ENCODE measurements at regions not wholly inside any gene's neighbourhood (a gene's known extent, or its start where the extent isn't known, plus 50 kb on each side); places are given as distances from the start of the nearest gene placed in this dataset.

GRCh38 chr17:36672403-36672918 is 71.1 kb downstream of the MRM1 start:
- H3K9ac ChIP-seq (ENCODE audit: low read length) = no peak overlapping the region
- no peaks in the 10 kb centered on the region for H3K4me1 ChIP-seq (ENCODE audit: insufficient read depth, low read length)
- Mint-ChIP-seq H3K4me1 (ENCODE audit: low read depth, unreplicated experiment) (no peaks in the 10 kb centered on the region), H3K4me3 (ENCODE audit: unreplicated experiment) (no peak overlapping the region), H3K27me3 (ENCODE audit: low read depth, unreplicated experiment) (peaks cover 36% of the 10 kb centered on the region), H3K36me3 (ENCODE audit: low read depth, unreplicated experiment) (no peaks in the 10 kb centered on the region), H3K27ac (ENCODE audit: unreplicated experiment) (no peak overlapping the region), H3K9me3 (ENCODE audit: unreplicated experiment) (peaks cover 2% of the 10 kb centered on the region)
- no peak overlapping the region for H3K27ac ChIP-seq (ENCODE audit: low read depth, low read length)
- no peaks in the 10 kb centered on the region for H3K9me3 ChIP-seq (ENCODE audit: insufficient read depth, low read depth, low read length)
- H3K27me3 ChIP-seq (ENCODE audit: insufficient read depth, low read length) = peaks cover 20% of the 10 kb centered on the region
- no peaks in the 10 kb centered on the region for H3K36me3 ChIP-seq (ENCODE audit: insufficient read depth, low read length)
- FAIRE-seq (no peak), DNase-seq (ENCODE audit: low read depth) (no peak)
- H3K4me3 ChIP-seq (ENCODE audit: insufficient read depth, low read depth, low read length) = no peak overlapping the region
- no peak overlapping the region for H2AFZ ChIP-seq (ENCODE audit: low read depth, low read length)
- no peaks in the 10 kb centered on the region for H3K79me2 ChIP-seq (ENCODE audit: insufficient read depth, low read length)
- H3K4me2 ChIP-seq (ENCODE audit: low read length) = no peak overlapping the region
- TF ChIP-seq EZH2 (IDR thresholded peaks at IDR 0.05; ENCODE audit: insufficient read depth, low read length) = no peak
- no peaks in the 10 kb centered on the region for H4K20me1 ChIP-seq (ENCODE audit: insufficient read depth, low read length)

GRCh38 chr17:36673068-36673467 is 71.7 kb downstream of the MRM1 start:
- H3K36me3 Mint-ChIP-seq (ENCODE audit: low read depth, unreplicated experiment) = no peaks in the 10 kb centered on the region
- peaks cover 2% of the 10 kb centered on the region for H3K9me3 Mint-ChIP-seq (ENCODE audit: unreplicated experiment)
- H3K4me1 Mint-ChIP-seq (ENCODE audit: low read depth, unreplicated experiment) = peaks cover 2% of the 10 kb centered on the region

GRCh38 chr17:36673637-36674277 is 72.4 kb downstream of the MRM1 start:
- no peaks in the 10 kb centered on the region for H3K36me3 ChIP-seq (ENCODE audit: insufficient read depth, low read length)
- no peak overlapping the region for H3K9ac ChIP-seq (ENCODE audit: low read length)
- H3K4me3 Mint-ChIP-seq (ENCODE audit: unreplicated experiment) = no peak overlapping the region
- peaks cover 43% of the 10 kb centered on the region for H3K27me3 Mint-ChIP-seq (ENCODE audit: low read depth, unreplicated experiment)
- no peak overlapping the region for H2AFZ ChIP-seq (ENCODE audit: low read depth, low read length)
- DNase-seq (ENCODE audit: low read depth) (no peak), FAIRE-seq (no peak)
- H3K27ac Mint-ChIP-seq (ENCODE audit: unreplicated experiment) = no peak overlapping the region
- H3K36me3 Mint-ChIP-seq (ENCODE audit: low read depth, unreplicated experiment) = no peaks in the 10 kb centered on the region
- no peaks in the 10 kb centered on the region for H4K20me1 ChIP-seq (ENCODE audit: insufficient read depth, low read length)
- H3K4me1 Mint-ChIP-seq (ENCODE audit: low read depth, unreplicated experiment) = peaks cover 3% of the 10 kb centered on the region
- peaks cover 15% of the 10 kb centered on the region for H3K27me3 ChIP-seq (ENCODE audit: insufficient read depth, low read length)
- H3K4me1 ChIP-seq (ENCODE audit: insufficient read depth, low read length) = no peaks in the 10 kb centered on the region
- H3K79me2 ChIP-seq (ENCODE audit: insufficient read depth, low read length) = no peaks in the 10 kb centered on the region
- no peak for TF ChIP-seq EZH2 (IDR thresholded peaks at IDR 0.05; ENCODE audit: insufficient read depth, low read length)
- no peak for TF ChIP-seq CTCF (IDR thresholded peaks at IDR 0.05; ENCODE audit: insufficient read depth, low read depth, low read length)
- no peak overlapping the region for H3K4me2 ChIP-seq (ENCODE audit: low read length)
- H3K4me3 ChIP-seq (ENCODE audit: insufficient read depth, low read depth, low read length) = no peak overlapping the region
- no peaks in the 10 kb centered on the region for H3K9me3 ChIP-seq (ENCODE audit: insufficient read depth, low read depth, low read length)
- no peak overlapping the region for H3K27ac ChIP-seq (ENCODE audit: low read depth, low read length)
- H3K9me3 Mint-ChIP-seq (ENCODE audit: unreplicated experiment) = peaks cover 2% of the 10 kb centered on the region

More at GRCh38 chr17:36673068-36673467, 71.7 kb downstream of the MRM1 start:
- Histone ChIP-seq H4K20me1 (ENCODE audit: insufficient read depth, low read length) (no peaks in the 10 kb centered on the region), H3K79me2 (ENCODE audit: insufficient read depth, low read length) (no peaks in the 10 kb centered on the region), H3K4me1 (ENCODE audit: insufficient read depth, low read length) (no peaks in the 10 kb centered on the region), H3K9me3 (ENCODE audit: insufficient read depth, low read depth, low read length) (no peaks in the 10 kb centered on the region), H3K4me2 (ENCODE audit: low read length) (no peak overlapping the region), H2AFZ (ENCODE audit: low read depth, low read length) (no peak overlapping the region), H3K27me3 (ENCODE audit: insufficient read depth, low read length) (peaks cover 16% of the 10 kb centered on the region), H3K9ac (ENCODE audit: low read length) (no peak overlapping the region), H3K4me3 (ENCODE audit: insufficient read depth, low read depth, low read length) (no peak overlapping the region), H3K27ac (ENCODE audit: low read depth, low read length) (no peak overlapping the region), H3K36me3 (ENCODE audit: insufficient read depth, low read length) (no peaks in the 10 kb centered on the region)
- FAIRE-seq (no peak), DNase-seq (ENCODE audit: low read depth) (no peak)
- H3K27me3 Mint-ChIP-seq (ENCODE audit: low read depth, unreplicated experiment) = peaks cover 37% of the 10 kb centered on the region
- no peak for TF ChIP-seq CTCF (IDR thresholded peaks at IDR 0.05; ENCODE audit: insufficient read depth, low read depth, low read length)
- TF ChIP-seq EZH2 (IDR thresholded peaks at IDR 0.05; ENCODE audit: insufficient read depth, low read length) = no peak
- no peak overlapping the region for H3K4me3 Mint-ChIP-seq (ENCODE audit: unreplicated experiment)
- no peak overlapping the region for H3K27ac Mint-ChIP-seq (ENCODE audit: unreplicated experiment)
